Endodermal cell (in vitro differentiated cells): ENCODE measurements at regions not wholly inside any gene's neighbourhood (a gene's known extent, or its start where the extent isn't known, plus 50 kb on each side); places are given as distances from the start of the nearest gene placed in this dataset.

Experiments
- DNase-seq: peaks from one replicate; pipeline ENCODE4 v3.0.0-alpha.2; 2017
- H3K27ac ChIP-seq: 2 replicates; pipeline ENCODE4 v1.5.1; 2013; ENCODE audit warnings: mild to moderate bottlenecking, low read depth, low read length, moderate library complexity
- H3K27me3 ChIP-seq: 2 replicates; pipeline ENCODE4 v1.6.1; 2013; ENCODE audit warnings: mild to moderate bottlenecking, low read length, moderate library complexity; ENCODE audit not compliant: insufficient read depth, control insufficient read depth, poor library complexity, severe bottlenecking
- H3K36me3 ChIP-seq: 2 replicates; pipeline ENCODE4 v1.7.0; 2013; ENCODE audit warnings: mild to moderate bottlenecking, low read length, moderate library complexity; ENCODE audit not compliant: control insufficient read depth, insufficient read depth
- H3K4me1 ChIP-seq: one replicate; pipeline ENCODE4 v1.7.0; 2013; ENCODE audit warnings: low read length; ENCODE audit not compliant: control insufficient read depth, insufficient read depth
- H3K4me3 ChIP-seq: 2 replicates; pipeline ENCODE4 v1.5.1; 2013; ENCODE audit warnings: mild to moderate bottlenecking, low read length, moderate library complexity
- H3K9ac ChIP-seq: 2 replicates; pipeline ENCODE4 v1.6.1; 2013; ENCODE audit warnings: mild to moderate bottlenecking, low read length, moderate library complexity; ENCODE audit not compliant: poor library complexity, severe bottlenecking; ENCODE audit errors: extremely low read depth
- H3K9me3 ChIP-seq: 2 replicates; pipeline ENCODE4 v1.6.1; 2013; ENCODE audit warnings: mild to moderate bottlenecking, low read length, moderate library complexity; ENCODE audit not compliant: control insufficient read depth
- H3K27ac Mint-ChIP-seq: 2 replicates; pipeline ENCODE4 v1.8.0; 2020; ENCODE audit warnings: mixed read lengths
- H3K27me3 Mint-ChIP-seq: 2 replicates; pipeline ENCODE4 v1.8.0; 2021; ENCODE audit warnings: mild to moderate bottlenecking, mixed read lengths; ENCODE audit not compliant: insufficient read depth
- H3K36me3 Mint-ChIP-seq: 2 replicates; pipeline ENCODE4 v1.8.0; 2020; ENCODE audit warnings: low read depth, mixed read lengths
- H3K4me1 Mint-ChIP-seq: 2 replicates; pipeline ENCODE4 v1.8.0; 2020; ENCODE audit warnings: mixed read lengths
- H3K4me3 Mint-ChIP-seq: 2 replicates; pipeline ENCODE4 v1.8.0; 2020; ENCODE audit warnings: mild to moderate bottlenecking, moderate library complexity, mixed read lengths
- H3K9me3 Mint-ChIP-seq: 2 replicates; pipeline ENCODE4 v1.8.0; 2020; ENCODE audit warnings: mild to moderate bottlenecking, mixed read lengths
- WGBS, 2 experiments: methylation state at CpG; one replicate each; pipeline versions ENCODE4 v1.1.5 to v1.1.7; 2013; ENCODE audit warnings: missing lambda C conversion rate in 2 of 2, mixed read lengths in 1 of 2; ENCODE audit not compliant: insufficient coverage in 1 of 2, insufficient read length in 1 of 2; 5-methylcytosine and 5-hydroxymethylcytosine counted together
- TF ChIP-seq, protein P1 (sequence below): fragments of 200-600 bp; sonication (generic); conservative IDR thresholded peaks from 2 replicates; pipeline ENCODE4 v1.5.0; 2021; ENCODE audit warnings: antibody characterized with exemption, mild to moderate bottlenecking

DNA sequence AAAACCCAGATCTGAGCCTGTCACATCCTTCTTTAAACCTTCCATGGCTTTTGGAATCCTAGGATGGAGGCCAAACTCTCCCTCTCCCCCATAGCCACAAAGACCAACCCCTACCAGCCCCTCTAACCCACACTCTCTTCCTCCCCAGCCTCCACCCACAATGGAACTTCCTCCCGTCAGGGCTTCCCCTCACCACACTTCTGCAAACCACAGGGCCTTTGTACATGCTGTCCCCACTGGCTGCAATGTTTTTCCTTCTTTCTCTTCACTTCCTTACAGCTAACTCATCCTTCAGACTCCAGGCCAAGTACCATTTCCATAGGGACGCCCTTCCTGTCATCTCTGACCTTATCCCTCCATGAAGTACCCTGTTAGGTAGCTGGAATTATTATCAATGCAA is 393.5 kb downstream of the MN1 start:
- Mint-ChIP-seq H3K27me3 (peaks cover 8% of the 10 kb centered on the region), H3K4me3 (no peak overlapping the region), H3K4me1 (no peaks in the 10 kb centered on the region), H3K9me3 (peaks cover under 1% of the 10 kb centered on the region), H3K36me3 (no peaks in the 10 kb centered on the region), H3K27ac (no peak overlapping the region)
- Histone ChIP-seq H3K4me3 (no peak overlapping the region), H3K9ac (no peak overlapping the region), H3K36me3 (no peaks in the 10 kb centered on the region), H3K9me3 (no peaks in the 10 kb centered on the region), H3K4me1 (no peaks in the 10 kb centered on the region), H3K27me3 (no peaks in the 10 kb centered on the region), H3K27ac (no peak overlapping the region)
- TF ChIP-seq, protein P1, sequence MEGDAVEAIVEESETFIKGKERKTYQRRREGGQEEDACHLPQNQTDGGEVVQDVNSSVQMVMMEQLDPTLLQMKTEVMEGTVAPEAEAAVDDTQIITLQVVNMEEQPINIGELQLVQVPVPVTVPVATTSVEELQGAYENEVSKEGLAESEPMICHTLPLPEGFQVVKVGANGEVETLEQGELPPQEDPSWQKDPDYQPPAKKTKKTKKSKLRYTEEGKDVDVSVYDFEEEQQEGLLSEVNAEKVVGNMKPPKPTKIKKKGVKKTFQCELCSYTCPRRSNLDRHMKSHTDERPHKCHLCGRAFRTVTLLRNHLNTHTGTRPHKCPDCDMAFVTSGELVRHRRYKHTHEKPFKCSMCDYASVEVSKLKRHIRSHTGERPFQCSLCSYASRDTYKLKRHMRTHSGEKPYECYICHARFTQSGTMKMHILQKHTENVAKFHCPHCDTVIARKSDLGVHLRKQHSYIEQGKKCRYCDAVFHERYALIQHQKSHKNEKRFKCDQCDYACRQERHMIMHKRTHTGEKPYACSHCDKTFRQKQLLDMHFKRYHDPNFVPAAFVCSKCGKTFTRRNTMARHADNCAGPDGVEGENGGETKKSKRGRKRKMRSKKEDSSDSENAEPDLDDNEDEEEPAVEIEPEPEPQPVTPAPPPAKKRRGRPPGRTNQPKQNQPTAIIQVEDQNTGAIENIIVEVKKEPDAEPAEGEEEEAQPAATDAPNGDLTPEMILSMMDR: no peak
- WGBS, 2 experiments: 67 to 87% methylated on average over 1 to 2 of the region's 2 CpGs
- no peak for DNase-seq

DNA sequence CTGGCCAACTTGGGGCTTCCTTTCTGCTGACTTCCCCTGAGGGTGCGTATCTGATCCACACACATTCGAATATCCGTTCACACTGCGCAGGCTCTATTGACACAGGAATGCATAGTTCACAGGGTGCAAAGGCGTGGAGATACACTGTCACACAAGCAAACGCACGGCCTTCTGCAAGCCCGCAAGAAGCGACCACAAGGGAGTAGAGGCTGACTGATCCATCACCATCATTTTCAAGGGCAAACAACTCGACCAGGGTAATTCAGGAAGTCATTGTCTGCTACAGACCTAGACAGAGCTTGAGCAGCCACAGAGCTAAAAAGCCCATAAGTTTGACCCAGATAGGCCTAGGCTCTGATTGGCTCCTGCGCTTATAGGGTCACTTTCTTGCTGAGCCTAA is 392.3 kb downstream of the MN1 start:
- Histone ChIP-seq H3K27ac (no peak overlapping the region), H3K4me1 (no peaks in the 10 kb centered on the region), H3K4me3 (no peak overlapping the region), H3K27me3 (no peaks in the 10 kb centered on the region), H3K9me3 (no peaks in the 10 kb centered on the region), H3K9ac (no peak overlapping the region), H3K36me3 (no peaks in the 10 kb centered on the region)
- H3K9me3 Mint-ChIP-seq: no peaks in the 10 kb centered on the region
- no peak for DNase-seq
- TF ChIP-seq, protein P1: no peak
- WGBS, 2 experiments: 77 to 81% methylated on average over 10 to 11 of the region's 11 CpGs
- peaks cover 14% of the 10 kb centered on the region for H3K27me3 Mint-ChIP-seq
- H3K4me3 Mint-ChIP-seq: no peak overlapping the region
- H3K4me1 Mint-ChIP-seq: no peaks in the 10 kb centered on the region
- no peak overlapping the region for H3K27ac Mint-ChIP-seq
- H3K36me3 Mint-ChIP-seq: no peaks in the 10 kb centered on the region

DNA sequence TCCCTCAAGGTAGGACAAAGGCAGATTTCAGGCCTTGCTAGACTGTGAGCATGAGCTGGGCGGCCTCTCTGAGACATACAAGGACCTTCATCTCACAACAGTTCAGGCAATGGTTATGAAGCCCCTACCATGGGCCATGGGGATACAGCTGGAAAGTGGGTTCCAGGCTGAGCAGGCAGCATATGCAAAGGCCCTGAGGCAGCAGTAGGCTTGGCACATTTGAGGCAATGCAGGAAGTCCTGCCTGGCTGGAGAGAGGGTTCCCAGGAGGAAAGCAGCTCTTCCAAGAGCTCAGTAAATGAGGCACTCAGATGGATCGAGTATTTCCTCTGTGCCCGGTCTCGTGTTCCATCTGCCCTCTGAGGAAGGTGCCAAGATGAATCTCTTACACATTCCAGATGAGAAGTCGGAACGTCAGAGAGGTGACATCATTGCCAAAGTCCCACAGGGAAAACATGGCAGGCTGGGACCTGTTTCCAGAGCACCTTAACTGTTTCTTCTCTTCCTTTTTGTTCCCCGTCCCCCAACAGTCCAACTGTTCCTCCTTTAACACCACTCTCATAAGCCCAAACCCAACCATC is 388.6 kb downstream of the MN1 start:
- no peak overlapping the region for H3K27ac Mint-ChIP-seq
- DNase-seq: no peak
- H3K9me3 Mint-ChIP-seq: no peaks in the 10 kb centered on the region
- H3K27me3 Mint-ChIP-seq: peaks cover 13% of the 10 kb centered on the region
- Histone ChIP-seq H3K9me3 (no peaks in the 10 kb centered on the region), H3K27me3 (no peaks in the 10 kb centered on the region), H3K36me3 (no peaks in the 10 kb centered on the region), H3K27ac (no peak overlapping the region), H3K9ac (no peak overlapping the region), H3K4me3 (no peak overlapping the region), H3K4me1 (peaks cover 4% of the 10 kb centered on the region)
- H3K4me1 Mint-ChIP-seq: peaks cover 17% of the 10 kb centered on the region
- TF ChIP-seq, protein P1: no peak
- WGBS, 2 experiments: 92 to 100% methylated on average over 6 to 7 of the region's 7 CpGs
- H3K4me3 Mint-ChIP-seq: no peak overlapping the region
- H3K36me3 Mint-ChIP-seq: no peaks in the 10 kb centered on the region
